ENCODE measurements at regions not wholly inside any gene's neighbourhood (a gene's known extent, or its start where the extent isn't known, plus 50 kb on each side); places are given as distances from the start of the nearest gene placed in this dataset.

DNA sequence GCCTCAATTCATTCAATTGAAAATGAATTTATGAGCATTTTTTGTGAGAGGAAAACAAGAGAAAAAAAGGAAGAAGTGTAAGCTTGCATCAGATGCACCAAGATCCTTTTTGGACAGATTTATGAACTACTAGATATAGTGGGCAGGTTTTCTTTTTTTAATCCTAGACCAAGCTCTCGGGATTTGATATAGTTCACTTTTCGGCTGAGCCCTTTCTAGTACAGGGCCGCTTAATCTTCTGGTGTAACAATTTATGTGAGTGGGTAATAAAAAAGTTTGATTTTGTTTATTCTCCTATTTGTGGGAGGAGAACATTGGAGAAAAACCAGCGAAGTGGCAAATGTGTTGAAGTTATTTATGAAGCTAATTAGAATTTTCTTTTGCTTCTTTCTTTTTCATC, 538.0 kb downstream of the UTRN start:
- TF ChIP-seq, protein P1, sequence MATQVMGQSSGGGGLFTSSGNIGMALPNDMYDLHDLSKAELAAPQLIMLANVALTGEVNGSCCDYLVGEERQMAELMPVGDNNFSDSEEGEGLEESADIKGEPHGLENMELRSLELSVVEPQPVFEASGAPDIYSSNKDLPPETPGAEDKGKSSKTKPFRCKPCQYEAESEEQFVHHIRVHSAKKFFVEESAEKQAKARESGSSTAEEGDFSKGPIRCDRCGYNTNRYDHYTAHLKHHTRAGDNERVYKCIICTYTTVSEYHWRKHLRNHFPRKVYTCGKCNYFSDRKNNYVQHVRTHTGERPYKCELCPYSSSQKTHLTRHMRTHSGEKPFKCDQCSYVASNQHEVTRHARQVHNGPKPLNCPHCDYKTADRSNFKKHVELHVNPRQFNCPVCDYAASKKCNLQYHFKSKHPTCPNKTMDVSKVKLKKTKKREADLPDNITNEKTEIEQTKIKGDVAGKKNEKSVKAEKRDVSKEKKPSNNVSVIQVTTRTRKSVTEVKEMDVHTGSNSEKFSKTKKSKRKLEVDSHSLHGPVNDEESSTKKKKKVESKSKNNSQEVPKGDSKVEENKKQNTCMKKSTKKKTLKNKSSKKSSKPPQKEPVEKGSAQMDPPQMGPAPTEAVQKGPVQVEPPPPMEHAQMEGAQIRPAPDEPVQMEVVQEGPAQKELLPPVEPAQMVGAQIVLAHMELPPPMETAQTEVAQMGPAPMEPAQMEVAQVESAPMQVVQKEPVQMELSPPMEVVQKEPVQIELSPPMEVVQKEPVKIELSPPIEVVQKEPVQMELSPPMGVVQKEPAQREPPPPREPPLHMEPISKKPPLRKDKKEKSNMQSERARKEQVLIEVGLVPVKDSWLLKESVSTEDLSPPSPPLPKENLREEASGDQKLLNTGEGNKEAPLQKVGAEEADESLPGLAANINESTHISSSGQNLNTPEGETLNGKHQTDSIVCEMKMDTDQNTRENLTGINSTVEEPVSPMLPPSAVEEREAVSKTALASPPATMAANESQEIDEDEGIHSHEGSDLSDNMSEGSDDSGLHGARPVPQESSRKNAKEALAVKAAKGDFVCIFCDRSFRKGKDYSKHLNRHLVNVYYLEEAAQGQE (IDR thresholded peaks at IDR 0.05) = no peak
- TF ChIP-seq, protein P2, sequence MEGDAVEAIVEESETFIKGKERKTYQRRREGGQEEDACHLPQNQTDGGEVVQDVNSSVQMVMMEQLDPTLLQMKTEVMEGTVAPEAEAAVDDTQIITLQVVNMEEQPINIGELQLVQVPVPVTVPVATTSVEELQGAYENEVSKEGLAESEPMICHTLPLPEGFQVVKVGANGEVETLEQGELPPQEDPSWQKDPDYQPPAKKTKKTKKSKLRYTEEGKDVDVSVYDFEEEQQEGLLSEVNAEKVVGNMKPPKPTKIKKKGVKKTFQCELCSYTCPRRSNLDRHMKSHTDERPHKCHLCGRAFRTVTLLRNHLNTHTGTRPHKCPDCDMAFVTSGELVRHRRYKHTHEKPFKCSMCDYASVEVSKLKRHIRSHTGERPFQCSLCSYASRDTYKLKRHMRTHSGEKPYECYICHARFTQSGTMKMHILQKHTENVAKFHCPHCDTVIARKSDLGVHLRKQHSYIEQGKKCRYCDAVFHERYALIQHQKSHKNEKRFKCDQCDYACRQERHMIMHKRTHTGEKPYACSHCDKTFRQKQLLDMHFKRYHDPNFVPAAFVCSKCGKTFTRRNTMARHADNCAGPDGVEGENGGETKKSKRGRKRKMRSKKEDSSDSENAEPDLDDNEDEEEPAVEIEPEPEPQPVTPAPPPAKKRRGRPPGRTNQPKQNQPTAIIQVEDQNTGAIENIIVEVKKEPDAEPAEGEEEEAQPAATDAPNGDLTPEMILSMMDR (IDR thresholded peaks at IDR 0.05; ENCODE audit: low read depth, low read length, missing input control) = no peak
- TF ChIP-seq TAF1 (conservative IDR thresholded peaks at IDR 0.05) (no peak), SP1 (IDR thresholded peaks at IDR 0.05) (no peak), RAD21 (IDR thresholded peaks at IDR 0.05) (no peak)

All from liver (tissue), 3 donors.